B cell (primary cell): ENCODE measurements at regions not wholly inside any gene's neighbourhood (a gene's known extent, or its start where the extent isn't known, plus 50 kb on each side); places are given as distances from the start of the nearest gene placed in this dataset.

Experiments used
- EZH2 ChIP-seq: IDR thresholded peaks from 2 replicates; pipeline ENCODE4 v1.6.1; 2012; ENCODE audit warnings: borderline replicate concordance, low read depth, mild to moderate bottlenecking, moderate library complexity, low read length; ENCODE audit not compliant: insufficient read depth, poor library complexity, severe bottlenecking
- TF ChIP-seq, protein P1 (sequence below): fragments of 200-600 bp; IDR thresholded peaks from one replicate; pipeline ENCODE4 v1.8.0; 2022; ENCODE audit warnings: antibody characterized with exemption, mild to moderate bottlenecking

GRCh38 chr7:135834266-135834665, 85.7 kb upstream of the FAM180A start:
- TF ChIP-seq, protein P1, sequence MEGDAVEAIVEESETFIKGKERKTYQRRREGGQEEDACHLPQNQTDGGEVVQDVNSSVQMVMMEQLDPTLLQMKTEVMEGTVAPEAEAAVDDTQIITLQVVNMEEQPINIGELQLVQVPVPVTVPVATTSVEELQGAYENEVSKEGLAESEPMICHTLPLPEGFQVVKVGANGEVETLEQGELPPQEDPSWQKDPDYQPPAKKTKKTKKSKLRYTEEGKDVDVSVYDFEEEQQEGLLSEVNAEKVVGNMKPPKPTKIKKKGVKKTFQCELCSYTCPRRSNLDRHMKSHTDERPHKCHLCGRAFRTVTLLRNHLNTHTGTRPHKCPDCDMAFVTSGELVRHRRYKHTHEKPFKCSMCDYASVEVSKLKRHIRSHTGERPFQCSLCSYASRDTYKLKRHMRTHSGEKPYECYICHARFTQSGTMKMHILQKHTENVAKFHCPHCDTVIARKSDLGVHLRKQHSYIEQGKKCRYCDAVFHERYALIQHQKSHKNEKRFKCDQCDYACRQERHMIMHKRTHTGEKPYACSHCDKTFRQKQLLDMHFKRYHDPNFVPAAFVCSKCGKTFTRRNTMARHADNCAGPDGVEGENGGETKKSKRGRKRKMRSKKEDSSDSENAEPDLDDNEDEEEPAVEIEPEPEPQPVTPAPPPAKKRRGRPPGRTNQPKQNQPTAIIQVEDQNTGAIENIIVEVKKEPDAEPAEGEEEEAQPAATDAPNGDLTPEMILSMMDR: no peak
- no peak for TF ChIP-seq EZH2
